ENCODE measurements at regions not wholly inside any gene's neighbourhood (a gene's known extent, or its start where the extent isn't known, plus 50 kb on each side); places are given as distances from the start of the nearest gene placed in this dataset.
"Not testable (repeated sequence)": the region's sequence is repeated elsewhere in the genome, so short reads cannot be mapped to it uniquely, and the experiment has no call there.

GRCh38 chr7:57220746-57221145, 88.5 kb upstream of the ZNF479 start:
- Histone ChIP-seq H3K9me3 (ENCODE audit: insufficient read depth, low read depth, low read length) (no peaks in the 10 kb centered on the region; the same call in 1 of the 2 replicates), H3K79me2 (ENCODE audit: insufficient read depth, low read length) (no peaks in the 10 kb centered on the region), H3K9me2 (replicated peaks; ENCODE audit: low read depth, low read length) (no peaks in the 10 kb centered on the region), H4K20me1 (ENCODE audit: insufficient read depth, low read length, poor library complexity, severe bottlenecking) (no peaks in the 10 kb centered on the region), H3K9ac (ENCODE audit: low read depth, low read length, poor library complexity, severe bottlenecking) (no peak overlapping the region), H3K27me3 (ENCODE audit: insufficient read depth, low read length, poor library complexity, severe bottlenecking) (no peaks in the 10 kb centered on the region), H3F3A (ENCODE audit: low read depth) (no peaks in the 10 kb centered on the region), H2AFZ (ENCODE audit: low read length) (no peak overlapping the region), H3K4me1 (ENCODE audit: insufficient read depth, low read length, poor library complexity, severe bottlenecking) (no peaks in the 10 kb centered on the region), H3K4me3 (ENCODE audit: low read length, poor library complexity, severe bottlenecking) (no peak overlapping the region), H3K36me3 (ENCODE audit: insufficient read depth, low read length) (no peaks in the 10 kb centered on the region), H3K4me2 (ENCODE audit: low read depth, low read length, poor library complexity, severe bottlenecking) (no peak overlapping the region)
- TF ChIP-seq EZH2phosphoT487 (IDR thresholded peaks at IDR 0.05; ENCODE audit: borderline replicate concordance) (no peak), CTCF (conservative IDR thresholded peaks at IDR 0.05; ENCODE audit: low read length) (no peak)

GRCh38 chr7:57225666-57226065, 93.4 kb upstream of the ZNF479 start:
- no peaks in the 10 kb centered on the region for H3K36me3 ChIP-seq (ENCODE audit: insufficient read depth, low read length)
- no peaks in the 10 kb centered on the region for H3K27me3 ChIP-seq (ENCODE audit: insufficient read depth, low read length, poor library complexity, severe bottlenecking)
- H3K4me3 ChIP-seq (ENCODE audit: low read length, poor library complexity, severe bottlenecking) = no peak overlapping the region
- no peaks in the 10 kb centered on the region for H4K20me1 ChIP-seq (ENCODE audit: insufficient read depth, low read length, poor library complexity, severe bottlenecking)
- no peak overlapping the region for H2AFZ ChIP-seq (ENCODE audit: low read length)
- no peaks in the 10 kb centered on the region for H3F3A ChIP-seq (ENCODE audit: low read depth)
- no peaks in the 10 kb centered on the region for H3K79me2 ChIP-seq (ENCODE audit: insufficient read depth, low read length)
- H3K9me3 ChIP-seq (ENCODE audit: insufficient read depth, low read depth, low read length) = no peaks in the 10 kb centered on the region; the same call in 1 of the 2 replicates
- no peaks in the 10 kb centered on the region for H3K4me1 ChIP-seq (ENCODE audit: insufficient read depth, low read length, poor library complexity, severe bottlenecking)
- no peak overlapping the region for H3K4me2 ChIP-seq (ENCODE audit: low read depth, low read length, poor library complexity, severe bottlenecking)
- no peak overlapping the region for H3K9ac ChIP-seq (ENCODE audit: low read depth, low read length, poor library complexity, severe bottlenecking)
- H3K9me2 ChIP-seq (replicated peaks; ENCODE audit: low read depth, low read length) = no peaks in the 10 kb centered on the region
- TF ChIP-seq CTCF (conservative IDR thresholded peaks at IDR 0.05; ENCODE audit: low read length) = no peak
- TF ChIP-seq EZH2phosphoT487 (IDR thresholded peaks at IDR 0.05; ENCODE audit: borderline replicate concordance) = no peak

- not testable (repeated sequence) for H3K9ac ChIP-seq (ENCODE audit: low read depth, low read length, poor library complexity, severe bottlenecking); H3K4me1 ChIP-seq (ENCODE audit: insufficient read depth, low read length, poor library complexity, severe bottlenecking); H3K9me2 ChIP-seq (replicated peaks; ENCODE audit: low read depth, low read length); H4K20me1 ChIP-seq (ENCODE audit: insufficient read depth, low read length, poor library complexity, severe bottlenecking); H3F3A ChIP-seq (ENCODE audit: low read depth); H2AFZ ChIP-seq (ENCODE audit: low read length); H3K36me3 ChIP-seq (ENCODE audit: insufficient read depth, low read length); H3K27me3 ChIP-seq (ENCODE audit: insufficient read depth, low read length, poor library complexity, severe bottlenecking); H3K79me2 ChIP-seq (ENCODE audit: insufficient read depth, low read length); H3K9me3 ChIP-seq (ENCODE audit: insufficient read depth, low read depth, low read length); H3K4me3 ChIP-seq (ENCODE audit: low read length, poor library complexity, severe bottlenecking); H3K4me2 ChIP-seq (ENCODE audit: low read depth, low read length, poor library complexity, severe bottlenecking)
Measured at GRCh38 chr7:57241236-57241635, 109.0 kb upstream of the ZNF479 start.

- H3F3A ChIP-seq (ENCODE audit: low read depth); H3K4me3 ChIP-seq (ENCODE audit: low read length, poor library complexity, severe bottlenecking); H3K9me2 ChIP-seq (replicated peaks; ENCODE audit: low read depth, low read length); H3K36me3 ChIP-seq (ENCODE audit: insufficient read depth, low read length); H3K27me3 ChIP-seq (ENCODE audit: insufficient read depth, low read length, poor library complexity, severe bottlenecking); H2AFZ ChIP-seq (ENCODE audit: low read length); H3K9ac ChIP-seq (ENCODE audit: low read depth, low read length, poor library complexity, severe bottlenecking); H3K4me1 ChIP-seq (ENCODE audit: insufficient read depth, low read length, poor library complexity, severe bottlenecking); H3K9me3 ChIP-seq (ENCODE audit: insufficient read depth, low read depth, low read length); H3K79me2 ChIP-seq (ENCODE audit: insufficient read depth, low read length); H4K20me1 ChIP-seq (ENCODE audit: insufficient read depth, low read length, poor library complexity, severe bottlenecking); H3K4me2 ChIP-seq (ENCODE audit: low read depth, low read length, poor library complexity, severe bottlenecking): not testable (repeated sequence)
Measured at GRCh38 chr7:57243551-57243950, 111.3 kb upstream of the ZNF479 start.

GRCh38 chr7:57244345-57244980, 112.2 kb upstream of the ZNF479 start:
- H3K4me2 ChIP-seq (ENCODE audit: low read depth, low read length, poor library complexity, severe bottlenecking) = not testable (repeated sequence)

More at GRCh38 chr7:57244345-57244980, 112.2 kb upstream of the ZNF479 start:
- not testable (repeated sequence) for H3K4me1 ChIP-seq (ENCODE audit: insufficient read depth, low read length, poor library complexity, severe bottlenecking); H3K9me3 ChIP-seq (ENCODE audit: insufficient read depth, low read depth, low read length); H3K9ac ChIP-seq (ENCODE audit: low read depth, low read length, poor library complexity, severe bottlenecking); H4K20me1 ChIP-seq (ENCODE audit: insufficient read depth, low read length, poor library complexity, severe bottlenecking); H3K79me2 ChIP-seq (ENCODE audit: insufficient read depth, low read length); H3K36me3 ChIP-seq (ENCODE audit: insufficient read depth, low read length); H2AFZ ChIP-seq (ENCODE audit: low read length); H3K9me2 ChIP-seq (replicated peaks; ENCODE audit: low read depth, low read length); H3K27me3 ChIP-seq (ENCODE audit: insufficient read depth, low read length, poor library complexity, severe bottlenecking); H3K4me3 ChIP-seq (ENCODE audit: low read length, poor library complexity, severe bottlenecking); H3F3A ChIP-seq (ENCODE audit: low read depth)

All from Loucy (cell line).